ENCODE measurements at regions not wholly inside any gene's neighbourhood (a gene's known extent, or its start where the extent isn't known, plus 50 kb on each side); places are given as distances from the start of the nearest gene placed in this dataset.

GRCh38 chr1:168469690-168470089 lies 74.1 kb downstream of the XCL2 start:
- no peak for ATAC-seq (ENCODE audit: low read depth)
- H3K4me3 ChIP-seq (ENCODE audit: severe bottlenecking), result no peak overlapping the region
- peak overlapping the region; percentile 70 for H3K27ac ChIP-seq (ENCODE audit: poor library complexity, severe bottlenecking)
- DNase-seq (ENCODE audit: low spot score), result no peak
- no peak for TF ChIP-seq CTCF (IDR thresholded peaks at IDR 0.05; ENCODE audit: poor library complexity, severe bottlenecking)
- H3K27me3 ChIP-seq (ENCODE audit: insufficient read depth, poor library complexity, severe bottlenecking), result no peaks in the 10 kb centered on the region
- no peaks in the 10 kb centered on the region for H3K36me3 ChIP-seq (ENCODE audit: low read depth)
- peaks cover 51% of the 10 kb centered on the region for H3K4me1 ChIP-seq (ENCODE audit: insufficient read depth, poor library complexity, severe bottlenecking)
- no peaks in the 10 kb centered on the region for H3K9me3 ChIP-seq (ENCODE audit: severe bottlenecking)

- DNase-seq (ENCODE audit: low spot score), result no peak
- TF ChIP-seq CTCF (IDR thresholded peaks at IDR 0.05; ENCODE audit: poor library complexity, severe bottlenecking), result no peak
- Histone ChIP-seq H3K27me3 (ENCODE audit: insufficient read depth, poor library complexity, severe bottlenecking) (no peaks in the 10 kb centered on the region), H3K36me3 (ENCODE audit: low read depth) (no peaks in the 10 kb centered on the region), H3K27ac (ENCODE audit: poor library complexity, severe bottlenecking) (peak overlapping the region; percentile 70), H3K4me1 (ENCODE audit: insufficient read depth, poor library complexity, severe bottlenecking) (peaks cover 51% of the 10 kb centered on the region), H3K4me3 (ENCODE audit: severe bottlenecking) (no peak overlapping the region), H3K9me3 (ENCODE audit: severe bottlenecking) (no peaks in the 10 kb centered on the region)
- ATAC-seq (ENCODE audit: low read depth), result no peak
These were observed 75.0 kb downstream of the XCL2 start for GRCh38 chr1:168468822-168469221.

GRCh38 chr1:168468042-168468809 lies 75.6 kb downstream of the XCL2 start:
- Histone ChIP-seq H3K27me3 (ENCODE audit: insufficient read depth, poor library complexity, severe bottlenecking) (no peaks in the 10 kb centered on the region), H3K36me3 (ENCODE audit: low read depth) (no peaks in the 10 kb centered on the region), H3K9me3 (ENCODE audit: severe bottlenecking) (no peaks in the 10 kb centered on the region), H3K4me1 (ENCODE audit: insufficient read depth, poor library complexity, severe bottlenecking) (peaks cover 51% of the 10 kb centered on the region), H3K27ac (ENCODE audit: poor library complexity, severe bottlenecking) (peak overlapping the region; percentile 70), H3K4me3 (ENCODE audit: severe bottlenecking) (no peak overlapping the region)
- DNase-seq (ENCODE audit: low spot score) (no peak), ATAC-seq (ENCODE audit: low read depth) (0 out of 3 replicates have a peak, but pooled peaks have one; percentile 3)
- TF ChIP-seq CTCF (IDR thresholded peaks at IDR 0.05; ENCODE audit: poor library complexity, severe bottlenecking), result no peak

GRCh38 chr1:168467452-168467851 lies 76.3 kb downstream of the XCL2 start:
- Histone ChIP-seq H3K4me1 (ENCODE audit: insufficient read depth, poor library complexity, severe bottlenecking) (peaks cover 51% of the 10 kb centered on the region), H3K9me3 (ENCODE audit: severe bottlenecking) (no peaks in the 10 kb centered on the region), H3K27ac (ENCODE audit: poor library complexity, severe bottlenecking) (peak overlapping the region; percentile 70), H3K4me3 (ENCODE audit: severe bottlenecking) (no peak overlapping the region), H3K27me3 (ENCODE audit: insufficient read depth, poor library complexity, severe bottlenecking) (no peaks in the 10 kb centered on the region), H3K36me3 (ENCODE audit: low read depth) (no peaks in the 10 kb centered on the region)
- no peak for DNase-seq (ENCODE audit: low spot score)
- TF ChIP-seq CTCF (IDR thresholded peaks at IDR 0.05; ENCODE audit: poor library complexity, severe bottlenecking), result no peak
- no peak for ATAC-seq (ENCODE audit: low read depth)

- no peaks in the 10 kb centered on the region for H3K36me3 ChIP-seq (ENCODE audit: low read depth)
- H3K27ac ChIP-seq (ENCODE audit: poor library complexity, severe bottlenecking), result peak overlapping the region; percentile 70
- H3K4me1 ChIP-seq (ENCODE audit: insufficient read depth, poor library complexity, severe bottlenecking), result peaks cover 51% of the 10 kb centered on the region
- no peak for TF ChIP-seq CTCF (IDR thresholded peaks at IDR 0.05; ENCODE audit: poor library complexity, severe bottlenecking)
- DNase-seq (ENCODE audit: low spot score) (no peak), ATAC-seq (ENCODE audit: low read depth) (no peak)
- no peaks in the 10 kb centered on the region for H3K9me3 ChIP-seq (ENCODE audit: severe bottlenecking)
- no peaks in the 10 kb centered on the region for H3K27me3 ChIP-seq (ENCODE audit: insufficient read depth, poor library complexity, severe bottlenecking)
- no peak overlapping the region for H3K4me3 ChIP-seq (ENCODE audit: severe bottlenecking)
These were observed 77.1 kb downstream of the XCL2 start for GRCh38 chr1:168466714-168467131.

Data from RWPE2 (cell line).